Effector memory CD8-positive, alpha-beta T cell (primary cell): ENCODE measurements at regions not wholly inside any gene's neighbourhood (a gene's known extent, or its start where the extent isn't known, plus 50 kb on each side); places are given as distances from the start of the nearest gene placed in this dataset.

Source experiments
- ATAC-seq: fragments of 150-1000 bp; cut with Tn5 transposase; replicated peaks from 2 replicates; pipeline ENCODE4 v1.10.0; 2021; ENCODE audit warnings: mild to moderate bottlenecking, moderate library complexity
- DNase-seq, 3 experiments: peaks; one replicate each; pipeline ENCODE4 v3.0.0; 2021
- H3K27ac Mint-ChIP-seq, 2 donors: one replicate each; pipeline ENCODE4 v1.8.0; 2022; ENCODE audit warnings: mild to moderate bottlenecking in 2 of 2, mixed read lengths in 2 of 2, moderate library complexity in 2 of 2
- H3K27me3 Mint-ChIP-seq, 2 donors: one replicate each; pipeline ENCODE4 v1.8.0; 2022; ENCODE audit warnings: mixed read lengths in 2 of 2
- H3K36me3 Mint-ChIP-seq: one replicate; pipeline ENCODE4 v1.8.0; 2022; ENCODE audit warnings: mild to moderate bottlenecking, moderate library complexity, mixed read lengths; ENCODE audit not compliant: insufficient read depth
- H3K4me1 Mint-ChIP-seq, 2 donors: one replicate each; pipeline ENCODE4 v1.8.0; 2022; ENCODE audit warnings: low read depth in 2 of 2, mixed read lengths in 2 of 2
- H3K4me3 Mint-ChIP-seq, 2 donors: one replicate each; pipeline ENCODE4 v1.8.0; 2022; ENCODE audit warnings: mild to moderate bottlenecking in 2 of 2, mixed read lengths in 2 of 2, moderate library complexity in 2 of 2
- H3K9me3 Mint-ChIP-seq, 2 donors: one replicate each; pipeline ENCODE4 v1.8.0; 2022; ENCODE audit warnings: mixed read lengths in 2 of 2

DNA sequence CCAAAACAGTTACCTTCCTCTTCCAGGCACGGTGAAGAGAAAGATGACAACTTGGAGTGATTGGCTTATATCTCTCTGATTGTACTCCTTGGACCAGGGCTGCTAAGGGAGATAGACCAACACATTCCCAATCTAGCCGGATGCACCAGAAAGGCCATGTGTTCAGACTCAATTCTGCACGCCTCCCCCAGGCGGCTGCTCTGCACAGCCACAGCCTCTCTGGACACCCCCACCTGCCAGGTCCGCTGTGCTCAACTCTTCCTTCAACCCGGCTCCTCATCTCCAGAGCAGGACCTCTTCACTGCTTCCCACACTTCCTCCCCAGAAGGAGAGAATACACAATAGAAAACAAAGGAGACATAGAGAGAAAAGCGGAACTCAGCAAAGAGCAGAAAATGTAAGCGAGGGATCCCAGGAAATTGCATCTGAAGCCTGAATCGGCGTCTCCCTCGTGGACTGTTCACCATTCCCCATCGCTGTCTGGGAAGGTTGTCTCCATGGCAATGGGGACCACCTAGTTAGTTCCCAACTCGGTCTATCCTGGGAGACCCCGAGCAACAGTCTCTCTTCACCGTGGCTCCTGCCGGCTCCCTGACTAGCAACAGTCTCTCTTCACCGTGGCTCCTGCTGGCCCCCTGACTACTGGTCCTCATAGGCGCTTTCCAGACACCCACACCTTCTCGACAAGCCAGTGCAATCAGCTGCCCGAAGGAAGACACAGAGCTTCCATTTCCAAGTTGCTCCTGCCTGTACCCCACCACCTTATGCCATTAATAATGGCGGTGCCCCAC is 361.7 kb upstream of the MYT1L start:
- peaks cover 8 to 19% of the 10 kb centered on the region in 2 donors for H3K9me3 Mint-ChIP-seq
- peaks cover 2% of the 10 kb centered on the region for H3K36me3 Mint-ChIP-seq
- H3K27ac Mint-ChIP-seq: no peak overlapping the region
- ATAC-seq (no peak), DNase-seq (no peak)
- H3K4me3 Mint-ChIP-seq: no peak overlapping the region
- H3K4me1 Mint-ChIP-seq: peaks cover 0 to 1% of the 10 kb centered on the region in 2 donors
- H3K27me3 Mint-ChIP-seq: peaks cover 22 to 33% of the 10 kb centered on the region in 2 donors

DNA sequence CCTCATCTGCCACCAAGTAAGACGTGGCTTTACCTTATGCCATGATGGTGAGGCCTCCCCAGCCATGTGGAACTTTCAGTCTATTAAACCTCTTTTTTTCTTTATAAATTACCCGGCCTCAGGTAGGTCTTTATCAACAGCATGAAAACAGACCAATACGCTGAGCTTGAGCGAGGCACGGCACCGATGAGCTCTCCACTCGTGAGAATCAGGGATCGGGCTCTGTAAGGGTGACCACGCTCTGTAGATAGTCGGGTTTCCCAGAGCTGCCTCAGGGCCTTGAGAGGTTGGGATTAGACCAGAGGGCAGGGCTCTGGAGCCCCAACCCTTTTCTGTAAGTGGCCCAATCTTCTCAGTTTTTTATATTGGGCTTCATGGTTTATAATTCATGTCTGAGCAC is 360.3 kb upstream of the MYT1L start:
- no peak for ATAC-seq

DNA sequence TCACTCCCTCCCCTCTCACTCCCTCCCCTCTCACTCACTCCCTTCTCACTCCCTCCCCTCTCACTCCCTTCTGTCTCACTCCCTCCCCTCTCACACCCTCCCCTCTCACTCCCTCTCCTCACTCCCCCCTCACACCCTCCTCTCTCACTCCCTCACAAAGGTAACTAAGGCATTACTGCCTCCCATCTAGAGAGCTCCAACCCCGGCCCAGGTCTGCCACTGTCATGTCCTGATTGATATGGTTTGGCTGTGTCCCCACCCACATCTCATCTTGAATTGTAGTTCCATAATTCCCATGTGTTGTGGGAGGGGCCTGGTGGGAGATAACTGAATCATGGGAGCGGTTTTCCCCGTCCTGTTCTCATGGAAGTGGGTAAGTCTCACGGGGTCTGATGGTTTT is 359.9 kb upstream of the MYT1L start:
- Mint-ChIP-seq H3K27ac (no peak overlapping the region), H3K4me1 (peaks cover 0 to 4% of the 10 kb centered on the region in 2 donors), H3K27me3 (peaks cover 31 to 35% of the 10 kb centered on the region in 2 donors)

More for the DNA sequence above, 360.3 kb upstream of the MYT1L start:
- DNase-seq: no peak
- Mint-ChIP-seq H3K36me3 (peaks cover 2% of the 10 kb centered on the region), H3K9me3 (peaks cover 8 to 19% of the 10 kb centered on the region in 2 donors), H3K4me1 (peaks cover 0 to 2% of the 10 kb centered on the region in 2 donors), H3K27me3 (peaks cover 27 to 35% of the 10 kb centered on the region in 2 donors), H3K27ac (no peak overlapping the region), H3K4me3 (no peak overlapping the region)

DNA sequence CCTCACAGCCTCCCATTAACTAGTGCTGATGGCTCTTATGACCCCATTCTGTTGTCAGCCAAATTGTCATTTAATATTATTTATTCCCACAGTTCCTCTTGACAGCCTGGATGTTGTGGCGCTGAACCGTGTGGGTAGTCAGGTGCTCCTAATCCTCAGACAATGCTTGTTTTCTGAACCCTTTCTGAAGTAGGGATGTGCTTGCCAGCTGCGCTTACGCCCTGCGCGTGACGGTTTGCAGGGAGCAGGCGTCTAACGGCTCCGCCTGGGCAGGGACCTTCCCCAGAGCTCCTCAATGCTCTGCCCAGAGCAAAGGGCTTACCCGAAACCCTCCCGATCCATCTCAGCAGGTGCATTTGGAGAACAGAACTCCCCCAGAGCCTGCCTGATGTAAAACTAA is 358.2 kb upstream of the MYT1L start:
- no peak for ATAC-seq
- Mint-ChIP-seq H3K4me3 (no peak overlapping the region), H3K9me3 (peaks cover 8 to 19% of the 10 kb centered on the region in 2 donors), H3K4me1 (peaks cover 0 to 4% of the 10 kb centered on the region in 2 donors), H3K27ac (no peak overlapping the region), H3K36me3 (peaks cover 2% of the 10 kb centered on the region), H3K27me3 (peaks cover 21 to 23% of the 10 kb centered on the region in 2 donors)
- DNase-seq: no peak

More for the DNA sequence above, 359.9 kb upstream of the MYT1L start:
- no peak for ATAC-seq
- no peak for DNase-seq
- Mint-ChIP-seq H3K9me3 (peaks cover 8 to 19% of the 10 kb centered on the region in 2 donors), H3K4me3 (no peak overlapping the region), H3K36me3 (peaks cover 2% of the 10 kb centered on the region)

DNA sequence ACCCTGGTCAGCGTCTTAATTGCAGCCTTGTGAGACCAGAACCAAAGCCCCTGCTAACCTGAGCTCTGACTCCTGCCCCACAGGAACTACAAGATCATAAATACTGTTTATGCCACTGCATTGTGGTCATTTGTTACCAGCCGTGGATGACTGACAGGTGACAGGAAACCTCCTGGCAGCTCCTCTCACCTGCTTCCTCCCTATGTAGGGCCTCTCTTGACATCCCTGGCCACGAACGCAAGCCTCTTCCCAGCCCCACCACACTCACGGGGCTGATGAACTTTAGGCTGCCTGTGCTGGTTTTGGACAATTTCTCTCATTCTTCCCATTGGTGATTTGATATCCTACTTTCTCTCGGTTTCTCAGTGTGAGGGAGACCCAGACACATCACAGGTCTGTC is 357.2 kb upstream of the MYT1L start:
- H3K36me3 Mint-ChIP-seq: peaks cover 2% of the 10 kb centered on the region
- H3K27ac Mint-ChIP-seq: no peak overlapping the region
- no peak for DNase-seq
- no peak for ATAC-seq
- peaks cover 0 to 4% of the 10 kb centered on the region in 2 donors for H3K4me1 Mint-ChIP-seq
- H3K9me3 Mint-ChIP-seq: peaks cover 8 to 19% of the 10 kb centered on the region in 2 donors
- H3K27me3 Mint-ChIP-seq: peaks cover 23 to 24% of the 10 kb centered on the region in 2 donors
- H3K4me3 Mint-ChIP-seq: no peak overlapping the region

DNA sequence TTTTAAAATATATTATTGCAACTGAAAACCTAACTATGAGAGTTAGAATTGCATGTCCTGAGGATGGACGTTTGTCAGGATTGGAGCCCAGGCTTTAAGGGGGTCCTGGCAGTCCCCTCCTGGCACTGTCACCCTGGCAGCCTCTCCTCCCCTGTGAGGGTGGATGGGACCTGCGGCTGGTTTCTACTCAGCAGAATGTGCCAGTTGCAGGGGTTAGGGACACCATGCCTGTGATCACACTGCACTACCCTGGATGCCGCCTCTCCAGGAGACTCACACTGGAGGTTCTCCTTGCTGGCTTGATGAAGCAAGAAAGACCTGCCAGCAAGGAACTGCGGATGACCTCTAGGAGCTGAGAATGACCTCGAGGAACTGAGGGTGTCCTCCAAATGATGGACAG is 356.7 kb upstream of the MYT1L start:
- H3K4me1 Mint-ChIP-seq: peaks cover 0 to 5% of the 10 kb centered on the region in 2 donors

DNA sequence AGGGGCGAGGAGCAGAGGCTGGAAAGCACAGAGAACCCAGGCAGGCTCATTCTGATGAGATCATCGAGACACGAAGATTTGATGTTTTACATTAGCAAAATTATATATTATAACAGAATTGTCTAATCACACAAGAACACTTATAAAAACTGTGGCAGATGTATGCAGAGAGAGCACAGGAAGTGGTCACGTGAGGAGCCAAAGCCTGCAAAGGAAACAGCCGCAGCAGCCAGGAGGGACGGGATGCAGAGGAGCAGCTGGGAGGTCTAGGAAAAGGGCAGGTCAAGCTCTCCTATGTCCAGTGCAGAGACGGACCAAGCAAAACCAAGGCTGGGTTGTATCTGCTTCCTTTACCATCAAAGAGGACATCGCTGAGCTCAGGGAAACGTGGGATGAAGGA is 355.1 kb upstream of the MYT1L start:
- Mint-ChIP-seq H3K27me3 (peaks cover 39 to 42% of the 10 kb centered on the region in 2 donors), H3K27ac (no peak overlapping the region), H3K9me3 (peaks cover 5 to 10% of the 10 kb centered on the region in 2 donors), H3K36me3 (peaks cover 2% of the 10 kb centered on the region), H3K4me3 (no peak overlapping the region), H3K4me1 (peaks cover 0 to 6% of the 10 kb centered on the region in 2 donors)
- DNase-seq (no peak), ATAC-seq (no peak)

More for the DNA sequence above, 356.7 kb upstream of the MYT1L start:
- DNase-seq (no peak), ATAC-seq (no peak)
- peaks cover 28 to 29% of the 10 kb centered on the region in 2 donors for H3K27me3 Mint-ChIP-seq
- H3K36me3 Mint-ChIP-seq: peaks cover 2% of the 10 kb centered on the region
- peaks cover 8 to 19% of the 10 kb centered on the region in 2 donors for H3K9me3 Mint-ChIP-seq
- no peak overlapping the region for H3K4me3 Mint-ChIP-seq
- H3K27ac Mint-ChIP-seq: no peak overlapping the region

DNA sequence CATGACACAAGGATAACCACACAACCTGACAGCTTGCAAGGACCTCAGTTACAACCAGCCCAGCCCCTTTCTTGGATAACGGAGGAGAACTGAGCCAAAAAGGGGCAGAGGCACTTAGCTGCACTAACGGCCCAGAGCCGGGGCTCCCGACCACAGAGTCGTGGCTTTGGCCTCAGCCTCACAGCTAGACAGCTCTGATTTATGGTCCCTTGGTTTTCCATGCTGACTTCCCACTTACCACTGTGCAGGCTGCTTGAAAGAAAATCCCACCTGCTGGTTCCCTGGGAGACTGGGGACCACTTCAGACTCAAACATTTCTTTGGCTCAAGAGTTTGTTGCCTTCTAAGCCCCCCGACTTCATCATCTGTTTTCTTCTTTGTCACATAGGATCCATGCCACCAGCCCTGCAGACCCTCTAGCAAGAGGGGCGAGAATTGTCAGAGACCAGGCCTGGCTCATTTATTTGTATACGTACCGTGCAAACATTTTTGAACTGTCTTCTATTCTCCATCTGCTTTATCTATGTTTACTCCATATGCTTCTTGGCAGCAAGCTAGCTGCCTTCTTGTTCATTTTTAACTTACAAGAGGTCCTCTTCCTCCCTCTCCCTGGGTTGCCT is 352.6 kb upstream of the MYT1L start:
- no peak overlapping the region for H3K4me3 Mint-ChIP-seq
- ATAC-seq: no peak
- H3K27ac Mint-ChIP-seq: peak overlapping the region in 1 of 2 donors; percentile 15
- H3K36me3 Mint-ChIP-seq: peaks cover 2% of the 10 kb centered on the region
- no peak for DNase-seq
- H3K4me1 Mint-ChIP-seq: peaks cover 0 to 6% of the 10 kb centered on the region in 2 donors
- no peaks in the 10 kb centered on the region for H3K9me3 Mint-ChIP-seq
- peaks cover 39 to 42% of the 10 kb centered on the region in 2 donors for H3K27me3 Mint-ChIP-seq

DNA sequence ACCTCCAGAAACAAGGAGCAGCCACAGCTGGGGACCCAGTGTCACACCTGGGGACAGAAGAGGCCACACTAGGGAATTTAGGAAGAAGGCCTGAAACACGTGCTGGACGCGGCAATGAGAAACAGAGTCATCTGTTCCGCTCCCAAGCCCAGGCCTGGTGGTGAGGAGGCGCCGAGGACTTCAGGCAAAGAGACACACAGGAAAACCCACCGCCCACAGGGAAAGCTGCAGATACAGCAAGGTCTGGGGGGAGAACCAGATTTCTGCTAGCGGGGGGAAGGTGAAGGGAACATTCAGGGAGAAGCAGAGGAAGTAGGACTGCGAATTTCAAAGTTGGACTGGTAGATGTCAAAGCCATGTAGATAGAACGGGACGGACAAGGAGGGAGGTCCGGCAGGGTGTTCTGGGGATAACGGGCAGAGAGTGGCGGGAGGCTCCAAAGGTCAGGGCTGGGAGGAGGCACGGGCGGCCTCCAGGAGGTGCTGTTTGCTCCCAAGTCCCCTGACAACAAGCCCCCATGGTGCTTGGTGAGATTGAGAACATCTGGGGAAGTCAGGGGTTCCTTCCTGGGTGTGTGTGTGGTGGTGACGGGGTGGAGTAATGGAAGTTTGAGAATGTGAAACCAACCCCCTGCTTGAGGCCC is 351.7 kb upstream of the MYT1L start:
- no peak for ATAC-seq
- Mint-ChIP-seq H3K9me3 (no peaks in the 10 kb centered on the region), H3K27me3 (peaks cover 39 to 42% of the 10 kb centered on the region in 2 donors), H3K4me1 (peaks cover 0 to 6% of the 10 kb centered on the region in 2 donors), H3K36me3 (no peaks in the 10 kb centered on the region), H3K27ac (peak overlapping the region in 1 of 2 donors; percentile 26), H3K4me3 (no peak overlapping the region)
- DNase-seq: no peak

DNA sequence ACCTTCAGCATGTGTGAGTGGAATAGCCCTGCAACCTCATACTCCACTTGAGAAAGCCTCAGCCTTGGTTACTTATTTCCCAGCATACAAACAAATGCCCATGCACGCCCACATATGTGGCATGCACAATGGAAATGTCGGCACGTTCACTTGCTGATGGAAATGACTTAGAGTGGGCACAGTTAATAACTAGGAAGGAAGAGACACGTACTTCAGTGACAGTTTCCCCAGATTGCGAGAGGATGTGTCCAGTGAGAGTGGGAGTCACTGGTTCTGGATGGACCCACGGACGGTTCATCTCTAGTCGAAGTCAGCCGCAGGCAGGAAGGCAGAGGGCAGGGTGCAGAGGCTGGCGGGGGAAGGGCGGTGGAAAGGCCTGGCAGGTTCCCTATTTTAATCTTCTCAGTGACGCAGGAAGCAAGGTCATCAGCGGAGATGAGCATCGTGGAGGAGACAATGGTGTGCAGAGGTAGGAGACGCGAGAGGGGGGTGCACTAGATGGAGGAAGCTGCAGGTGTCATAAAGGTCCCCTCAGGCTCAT is 350.7 kb upstream of the MYT1L start:
- H3K4me1 Mint-ChIP-seq: peaks cover 0 to 6% of the 10 kb centered on the region in 2 donors
- H3K27me3 Mint-ChIP-seq: peaks cover 40 to 43% of the 10 kb centered on the region in 2 donors
- H3K36me3 Mint-ChIP-seq: no peaks in the 10 kb centered on the region
- ATAC-seq (no peak), DNase-seq (no peak)
- no peaks in the 10 kb centered on the region for H3K9me3 Mint-ChIP-seq
- no peak overlapping the region for H3K4me3 Mint-ChIP-seq
- no peak overlapping the region for H3K27ac Mint-ChIP-seq

DNA sequence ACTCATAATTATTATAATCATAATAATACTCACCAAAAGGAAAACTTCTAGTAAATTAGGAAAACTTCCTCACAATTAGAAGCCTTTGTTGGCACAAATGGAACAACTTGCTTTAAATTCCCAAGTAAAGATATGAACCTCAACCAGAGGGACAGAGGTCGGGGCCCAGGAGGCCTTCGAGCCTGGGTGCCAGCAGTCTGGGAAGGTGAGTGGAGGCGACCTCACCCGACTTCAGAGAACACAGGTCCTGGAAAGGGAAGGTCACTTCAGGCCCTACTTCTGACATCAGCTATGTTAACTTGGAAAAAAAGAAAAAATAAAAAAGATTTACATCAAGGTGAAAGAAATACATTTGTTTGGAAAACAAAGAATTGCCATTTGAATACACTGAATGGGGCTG is 350.0 kb upstream of the MYT1L start:
- no peaks in the 10 kb centered on the region for H3K9me3 Mint-ChIP-seq
- no peak overlapping the region for H3K4me3 Mint-ChIP-seq
- H3K27ac Mint-ChIP-seq: no peak overlapping the region
- no peaks in the 10 kb centered on the region for H3K36me3 Mint-ChIP-seq
- ATAC-seq (no peak), DNase-seq (no peak)
- peaks cover 0 to 4% of the 10 kb centered on the region in 2 donors for H3K4me1 Mint-ChIP-seq
- H3K27me3 Mint-ChIP-seq: peaks cover 33 to 36% of the 10 kb centered on the region in 2 donors

DNA sequence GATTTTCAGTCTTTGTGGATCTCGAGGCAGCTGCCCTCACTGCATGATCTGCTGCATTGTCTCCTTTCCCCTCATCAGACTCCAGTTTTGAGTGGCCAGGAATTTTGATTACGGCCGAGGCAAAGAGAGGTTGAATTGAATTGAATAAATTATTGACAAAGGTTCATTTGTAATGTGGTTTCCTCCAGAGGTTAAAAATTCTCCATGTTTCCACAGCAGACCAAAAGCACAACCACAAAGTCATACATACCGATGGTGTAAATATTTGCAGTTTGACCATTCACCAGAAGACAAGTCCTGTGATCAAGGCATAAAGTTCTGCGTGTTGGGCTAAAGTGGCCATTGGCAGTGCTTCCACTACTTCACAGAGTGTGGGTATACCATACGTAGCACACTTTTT is 343.8 kb upstream of the MYT1L start:
- Mint-ChIP-seq H3K4me3 (no peak overlapping the region), H3K9me3 (peaks cover 6 to 7% of the 10 kb centered on the region in 2 donors), H3K27ac (no peak overlapping the region), H3K27me3 (peaks cover 0 to 5% of the 10 kb centered on the region in 2 donors), H3K36me3 (no peaks in the 10 kb centered on the region), H3K4me1 (no peaks in the 10 kb centered on the region)
- no peak for DNase-seq
- no peak for ATAC-seq

DNA sequence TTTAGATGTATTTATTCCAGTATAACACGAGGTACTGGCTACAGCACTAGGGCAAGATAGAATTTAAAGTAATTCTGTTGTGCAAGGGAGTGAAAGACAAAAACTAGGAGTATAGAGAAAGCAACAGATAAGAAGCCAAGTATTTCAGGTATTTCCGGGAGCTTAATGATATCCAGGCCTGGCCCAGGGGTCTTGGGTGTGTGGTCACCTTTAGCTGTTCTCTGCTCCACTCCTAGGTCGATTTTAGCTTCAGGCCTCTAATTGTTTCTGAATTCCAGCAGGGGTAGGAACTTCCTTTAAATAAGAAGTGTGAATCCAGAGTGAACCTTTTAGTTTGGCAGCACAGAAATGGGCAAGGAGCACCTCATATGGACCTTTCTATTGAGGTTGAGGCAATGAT is 342.3 kb upstream of the MYT1L start:
- H3K4me1 Mint-ChIP-seq: no peaks in the 10 kb centered on the region
- no peak overlapping the region for H3K27ac Mint-ChIP-seq
- H3K36me3 Mint-ChIP-seq: no peaks in the 10 kb centered on the region
- peaks cover 6 to 7% of the 10 kb centered on the region in 2 donors for H3K9me3 Mint-ChIP-seq
- DNase-seq (no peak), ATAC-seq (no peak)
- no peak overlapping the region for H3K4me3 Mint-ChIP-seq
- peaks cover 0 to 5% of the 10 kb centered on the region in 2 donors for H3K27me3 Mint-ChIP-seq
